Prostate gland (tissue), 2 donors: ENCODE measurements at regions not wholly inside any gene's neighbourhood (a gene's known extent, or its start where the extent isn't known, plus 50 kb on each side); places are given as distances from the start of the nearest gene placed in this dataset.

Experiments
- DNase-seq: peaks from one replicate; pipeline ENCODE4 v3.0.0-alpha.2; 2019; ENCODE audit warnings: low spot score
- H3K27ac ChIP-seq, 2 donors: fragments of 200-600 bp; sonication (generic); 2 replicates each; pipeline ENCODE4 v1.5.1; 2017 to 2019
- H3K27me3 ChIP-seq: fragments of 200-600 bp; sonication (generic); replicated peaks from 2 replicates; pipeline ENCODE4 v1.5.1; 2019; ENCODE audit not compliant: insufficient read depth
- H3K36me3 ChIP-seq, 2 donors: fragments of 200-600 bp; sonication (generic); 1 replicate in 1 of 2; 2 replicates in 1 of 2; pipeline versions ENCODE4 v1.5.1 to v1.8.1; 2017 to 2019
- H3K4me1 ChIP-seq: fragments of 200-600 bp; sonication (generic); replicated peaks from 2 replicates; pipeline ENCODE4 v1.5.1; 2019
- H3K4me3 ChIP-seq, 2 donors: fragments of 200-600 bp; sonication (generic); 2 replicates each; pipeline ENCODE4 v1.5.1; 2017 to 2019
- H3K9me3 ChIP-seq: fragments of 200-600 bp; sonication (generic); 2 replicates; pipeline ENCODE4 v1.5.1; 2017
- CTCF ChIP-seq, 4 experiments: fragments of 200-600 bp in 2 of 4; fragments of 450-650 bp in 2 of 4; sonication (generic) in 2 of 4; IDR thresholded peaks; 1 replicate in 3 of 4; 2 replicates in 1 of 4; pipeline ENCODE4 v1.5.1; 2016 to 2019; ENCODE audit warnings: antibody characterized with exemption in 4 of 4, mild to moderate bottlenecking in 2 of 4, moderate library complexity in 2 of 4
- POLR2A ChIP-seq: fragments of 450-650 bp; IDR thresholded peaks from one replicate; pipeline ENCODE4 v1.6.1; 2016; ENCODE audit warnings: antibody characterized with exemption, mild to moderate bottlenecking
- POLR2AphosphoS5 ChIP-seq: sonication (generic); formaldehyde crosslinking; IDR thresholded peaks from one replicate; pipeline ENCODE4 v1.6.1; 2017; ENCODE audit warnings: antibody characterized with exemption
- WGBS: methylation state at CpG from one replicate; pipeline ENCODE4 v1.1.5; 2018; 5-methylcytosine and 5-hydroxymethylcytosine counted together
- intact Hi-C: fragments of 100-400 bp; cut with DNase I; formaldehyde crosslinking; loops from one replicate; pipeline ENCODE4 v1.14.2; 2022

- H3K9me3 ChIP-seq = no peaks in the 10 kb centered on the region
- DNase-seq = no peak
- H3K4me3 ChIP-seq = no peak overlapping the region
- intact Hi-C loops = no loop called here
- TF ChIP-seq POLR2A = no peak
- no peak for TF ChIP-seq CTCF (IDR thresholded peaks at IDR 0.05)
- no peak for TF ChIP-seq POLR2AphosphoS5
- 47% methylated on average over 3 of the region's 3 CpGs for WGBS
- no peaks in the 10 kb centered on the region for H3K4me1 ChIP-seq
- H3K27ac ChIP-seq = no peak overlapping the region
- no peaks in the 10 kb centered on the region for H3K27me3 ChIP-seq
- no peaks in the 10 kb centered on the region for H3K36me3 ChIP-seq
Measured at GRCh38 chr1:232239522-232239921, 390.4 kb downstream of the SIPA1L2 start.

GRCh38 chr1:232238009-232238408 is 391.9 kb downstream of the SIPA1L2 start:
- Histone ChIP-seq H3K9me3 (no peaks in the 10 kb centered on the region), H3K4me1 (no peaks in the 10 kb centered on the region), H3K27ac (no peak overlapping the region), H3K36me3 (no peaks in the 10 kb centered on the region), H3K27me3 (no peaks in the 10 kb centered on the region), H3K4me3 (no peak overlapping the region)
- 94% methylated on average over 4 of the region's 4 CpGs for WGBS
- DNase-seq = no peak
- intact Hi-C loops = no loop called here
- no peak for TF ChIP-seq POLR2A
- no peak for TF ChIP-seq POLR2AphosphoS5
- no peak for TF ChIP-seq CTCF (IDR thresholded peaks at IDR 0.05)

- TF ChIP-seq POLR2AphosphoS5 = no peak
- TF ChIP-seq CTCF (IDR thresholded peaks at IDR 0.05) = no peak
- no peak for TF ChIP-seq POLR2A
- Histone ChIP-seq H3K9me3 (no peaks in the 10 kb centered on the region), H3K36me3 (no peaks in the 10 kb centered on the region), H3K4me1 (no peaks in the 10 kb centered on the region), H3K27me3 (no peaks in the 10 kb centered on the region), H3K27ac (no peak overlapping the region), H3K4me3 (no peak overlapping the region)
- no peak for DNase-seq
- intact Hi-C loops = no loop called here
- WGBS = 34% methylated on average over 3 of the region's 3 CpGs
Measured at GRCh38 chr1:232227306-232227705, 402.6 kb downstream of the SIPA1L2 start.

GRCh38 chr1:232226197-232226712 is 403.7 kb downstream of the SIPA1L2 start:
- no peaks in the 10 kb centered on the region for H3K36me3 ChIP-seq
- no peak overlapping the region for H3K4me3 ChIP-seq
- WGBS = 38% methylated on average over 5 of the region's 5 CpGs
- no peak overlapping the region for H3K27ac ChIP-seq
- intact Hi-C loops = no loop called here
- TF ChIP-seq POLR2A (no peak), POLR2AphosphoS5 (no peak), CTCF (IDR thresholded peaks at IDR 0.05) (no peak)
- no peaks in the 10 kb centered on the region for H3K9me3 ChIP-seq
- no peak for DNase-seq
- H3K27me3 ChIP-seq = no peaks in the 10 kb centered on the region
- no peaks in the 10 kb centered on the region for H3K4me1 ChIP-seq

- no peak for TF ChIP-seq POLR2AphosphoS5
- TF ChIP-seq CTCF (IDR thresholded peaks at IDR 0.05) = no peak
- no peak for TF ChIP-seq POLR2A
- DNase-seq = no peak
- intact Hi-C loops = no loop called here
- 86% methylated on average over 13 of the region's 13 CpGs for WGBS
- H3K9me3 ChIP-seq = no peaks in the 10 kb centered on the region
- H3K27me3 ChIP-seq = no peaks in the 10 kb centered on the region
- no peaks in the 10 kb centered on the region for H3K4me1 ChIP-seq
- no peak overlapping the region for H3K27ac ChIP-seq
- no peak overlapping the region for H3K4me3 ChIP-seq
- H3K36me3 ChIP-seq = no peaks in the 10 kb centered on the region
Measured at GRCh38 chr1:232225336-232226131, 404.4 kb downstream of the SIPA1L2 start.
